Astrocyte of the cerebellum (primary cell): ENCODE measurements at regions not wholly inside any gene's neighbourhood (a gene's known extent, or its start where the extent isn't known, plus 50 kb on each side); places are given as distances from the start of the nearest gene placed in this dataset.

Experiments
- DNase-seq: peaks from one replicate; pipeline ENCODE4 v3.0.0-alpha.2; 2011; ENCODE audit warnings: low read depth
- H3K4me3 ChIP-seq: 2 replicates; pipeline ENCODE4 v1.5.1; 2011; ENCODE audit warnings: mild to moderate bottlenecking, low read depth, low read length, moderate library complexity
- in situ Hi-C: cut with HindIII; loops from 2 replicates; pipeline ENCODE4 v1.10.0; 2017; ENCODE audit warnings: low sequenced_read_pairs
- TF ChIP-seq, protein P1 (sequence below): IDR thresholded peaks from 2 replicates; pipeline ENCODE4 v1.5.1; 2012; ENCODE audit warnings: low read length, low read depth, moderate library complexity, mild to moderate bottlenecking; ENCODE audit errors: missing control alignments

DNA sequence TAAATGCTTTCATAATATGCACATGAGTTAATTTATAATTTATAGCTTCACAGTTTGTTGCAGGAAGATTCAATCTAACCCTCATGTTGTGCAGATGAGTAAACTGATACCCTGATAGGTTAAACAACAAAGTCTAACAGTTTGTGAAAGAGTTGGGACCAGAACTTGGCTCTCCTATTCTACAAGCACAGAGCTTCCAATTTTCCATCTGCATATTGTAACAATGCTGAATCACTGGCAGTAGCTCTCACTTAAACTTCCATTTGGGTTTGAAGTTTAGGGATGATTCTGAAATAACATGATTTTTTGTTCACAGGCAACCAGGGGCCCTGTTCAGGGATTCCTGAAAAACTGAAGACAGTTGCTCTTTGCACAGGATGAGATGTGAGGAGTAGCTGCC is 179.3 kb downstream of the XPNPEP1 start:
- no peak for DNase-seq
- TF ChIP-seq, protein P1, sequence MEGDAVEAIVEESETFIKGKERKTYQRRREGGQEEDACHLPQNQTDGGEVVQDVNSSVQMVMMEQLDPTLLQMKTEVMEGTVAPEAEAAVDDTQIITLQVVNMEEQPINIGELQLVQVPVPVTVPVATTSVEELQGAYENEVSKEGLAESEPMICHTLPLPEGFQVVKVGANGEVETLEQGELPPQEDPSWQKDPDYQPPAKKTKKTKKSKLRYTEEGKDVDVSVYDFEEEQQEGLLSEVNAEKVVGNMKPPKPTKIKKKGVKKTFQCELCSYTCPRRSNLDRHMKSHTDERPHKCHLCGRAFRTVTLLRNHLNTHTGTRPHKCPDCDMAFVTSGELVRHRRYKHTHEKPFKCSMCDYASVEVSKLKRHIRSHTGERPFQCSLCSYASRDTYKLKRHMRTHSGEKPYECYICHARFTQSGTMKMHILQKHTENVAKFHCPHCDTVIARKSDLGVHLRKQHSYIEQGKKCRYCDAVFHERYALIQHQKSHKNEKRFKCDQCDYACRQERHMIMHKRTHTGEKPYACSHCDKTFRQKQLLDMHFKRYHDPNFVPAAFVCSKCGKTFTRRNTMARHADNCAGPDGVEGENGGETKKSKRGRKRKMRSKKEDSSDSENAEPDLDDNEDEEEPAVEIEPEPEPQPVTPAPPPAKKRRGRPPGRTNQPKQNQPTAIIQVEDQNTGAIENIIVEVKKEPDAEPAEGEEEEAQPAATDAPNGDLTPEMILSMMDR, result no peak
- no peak overlapping the region for H3K4me3 ChIP-seq
- in situ Hi-C loops, result no loop called here

DNA sequence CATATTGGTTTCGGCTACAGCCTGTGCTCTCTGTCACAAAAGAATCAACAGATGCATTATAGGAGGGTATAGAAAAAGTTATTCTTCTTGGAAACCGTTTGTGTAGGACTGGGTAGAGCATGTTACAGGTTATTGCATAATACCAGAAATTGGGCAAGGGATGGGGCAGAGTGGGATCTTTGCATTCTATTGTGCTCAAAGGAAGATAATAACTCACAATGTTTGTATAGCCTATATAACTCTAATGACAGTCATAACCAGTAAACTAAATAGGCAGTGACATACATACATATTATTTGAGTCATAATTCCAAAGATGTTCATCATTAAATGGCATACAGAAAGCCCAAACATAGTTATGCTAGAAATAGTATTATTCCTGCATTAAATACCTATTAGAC is 179.7 kb downstream of the XPNPEP1 start:
- TF ChIP-seq, protein P1, result no peak
- in situ Hi-C loops, result no loop called here
- DNase-seq, result no peak
- no peak overlapping the region for H3K4me3 ChIP-seq

DNA sequence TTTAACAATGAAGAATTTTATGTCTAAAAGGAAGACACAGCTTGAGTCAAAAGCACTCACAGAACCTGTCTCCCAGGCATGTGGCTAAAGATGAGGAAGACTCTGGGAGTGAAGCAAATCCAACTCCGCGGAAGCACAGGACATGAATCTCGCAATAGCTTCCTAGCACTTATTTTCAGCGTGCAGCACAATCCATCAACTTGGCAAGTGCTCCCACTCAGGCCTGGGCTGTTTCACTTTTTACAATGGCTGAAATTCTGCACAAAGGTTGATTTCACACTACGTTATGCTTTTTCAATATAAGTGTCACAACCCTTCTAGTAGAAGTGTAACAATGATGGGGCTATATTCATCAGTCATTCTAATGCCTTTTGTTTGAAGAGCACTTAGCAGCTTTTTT is 180.2 kb downstream of the XPNPEP1 start:
- DNase-seq, result no peak
- TF ChIP-seq, protein P1, result no peak
- in situ Hi-C loops, result no loop called here
- no peak overlapping the region for H3K4me3 ChIP-seq

DNA sequence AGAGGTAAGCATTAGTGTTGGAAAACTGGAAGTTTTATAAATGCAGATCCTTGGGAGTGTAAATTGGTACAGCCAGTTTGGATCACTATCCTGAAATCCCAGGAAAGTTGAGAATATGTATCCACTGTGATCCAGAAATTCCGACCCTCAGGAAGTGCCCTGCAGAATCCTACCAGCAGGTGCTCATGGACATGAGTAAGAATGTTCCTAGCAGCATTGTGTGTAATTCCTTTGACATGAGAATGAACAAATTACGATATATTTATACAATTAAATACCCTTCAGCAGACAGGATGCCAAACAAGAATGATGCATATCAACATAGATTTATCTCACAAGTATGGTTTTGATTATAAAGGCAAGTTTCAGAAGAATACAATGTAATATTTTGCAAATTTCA is 181.6 kb downstream of the XPNPEP1 start:
- no peak for DNase-seq
- in situ Hi-C loops, result no loop called here
- TF ChIP-seq, protein P1, result no peak
- H3K4me3 ChIP-seq, result no peak overlapping the region

DNA sequence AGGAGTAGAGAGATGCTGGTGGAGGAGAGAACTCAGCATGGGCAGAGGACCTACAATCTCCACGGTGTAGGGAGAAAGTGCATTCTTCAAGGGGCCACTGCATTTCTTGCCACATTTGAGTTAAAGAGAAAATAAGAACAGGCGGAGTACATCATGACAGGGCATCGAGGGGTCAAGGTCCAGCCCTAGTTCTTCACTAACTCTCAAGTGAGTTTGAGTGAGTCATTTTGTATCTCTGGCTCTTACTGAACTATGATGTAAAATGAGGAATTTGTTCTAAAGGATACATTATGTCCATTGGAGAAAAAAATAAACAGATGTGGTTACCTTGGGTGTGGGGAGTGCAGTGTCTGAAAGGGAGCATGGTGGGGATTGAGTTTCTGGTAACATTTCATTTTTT is 182.9 kb downstream of the XPNPEP1 start:
- TF ChIP-seq, protein P1, result no peak
- DNase-seq, result no peak
- no peak overlapping the region for H3K4me3 ChIP-seq
- in situ Hi-C loops, result no loop called here

DNA sequence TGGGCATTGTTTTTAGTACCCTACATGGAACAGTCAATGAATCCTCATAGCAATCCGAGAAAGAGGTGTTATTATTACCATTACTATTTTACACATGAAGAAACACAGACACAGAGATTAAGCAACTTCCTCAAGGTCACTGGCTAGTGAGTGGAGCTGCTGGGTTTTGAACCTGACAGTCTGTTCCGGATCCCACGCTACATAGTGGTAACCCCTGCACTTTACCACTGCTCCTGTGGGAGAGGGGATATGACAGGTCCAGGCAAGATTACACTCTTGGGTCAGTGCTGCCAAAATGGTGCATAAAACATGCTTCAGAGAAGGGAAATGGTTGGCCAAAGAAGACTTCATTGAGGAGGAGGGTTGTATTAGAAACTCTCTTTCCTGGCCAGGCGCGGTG is 185.7 kb downstream of the XPNPEP1 start:
- in situ Hi-C loops, result no loop called here
- no peak overlapping the region for H3K4me3 ChIP-seq
- TF ChIP-seq, protein P1, result no peak
- DNase-seq, result no peak

DNA sequence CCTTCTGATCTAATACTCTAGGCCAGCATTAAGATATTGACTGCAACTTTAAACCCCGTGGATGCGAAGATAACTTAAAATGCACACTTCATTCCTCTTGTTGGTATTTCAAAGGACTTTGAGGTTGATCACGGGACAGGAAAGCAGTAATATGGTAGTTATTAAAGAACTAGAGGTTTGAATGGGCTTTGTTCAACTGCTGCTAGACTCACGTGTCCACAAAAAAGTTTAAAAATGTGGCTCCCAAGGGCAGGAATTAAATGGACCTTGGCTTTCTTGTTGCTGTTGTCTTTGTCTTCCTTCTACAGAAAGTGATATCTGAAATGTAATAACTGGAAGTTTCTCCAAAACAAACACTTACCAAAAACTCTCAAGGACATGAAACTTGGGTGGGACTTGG is 186.3 kb downstream of the XPNPEP1 start:
- TF ChIP-seq, protein P1, result no peak
- DNase-seq, result no peak
- in situ Hi-C loops, result no loop called here
- H3K4me3 ChIP-seq, result no peak overlapping the region
